CD14-positive monocyte (primary cell): ENCODE measurements at regions not wholly inside any gene's neighbourhood (a gene's known extent, or its start where the extent isn't known, plus 50 kb on each side); places are given as distances from the start of the nearest gene placed in this dataset.

Experiments
- DNase-seq, 3 donors: peaks; one replicate each; pipeline ENCODE4 v3.0.0-alpha.2; 2011 to 2022
- H2AFZ ChIP-seq: 2 replicates; pipeline ENCODE4 v1.6.0; 2012; ENCODE audit warnings: mild to moderate bottlenecking, low read depth, low read length, inconsistent platforms; ENCODE audit not compliant: insufficient read depth, poor library complexity, severe bottlenecking
- H3K27ac ChIP-seq, 2 donors: 1 replicate in 1 of 2; 2 replicates in 1 of 2; pipeline ENCODE4 v1.5.1; 2012 to 2013; ENCODE audit warnings: low read length in 2 of 2, control low read depth in 1 of 2, inconsistent platforms in 1 of 2, low read depth in 1 of 2, mild to moderate bottlenecking in 1 of 2
- H3K27me3 ChIP-seq, 2 donors: one replicate each; pipeline versions ENCODE4 v1.6.0 to v1.6.1; 2011 to 2013; ENCODE audit warnings: low read length in 2 of 2; ENCODE audit not compliant: control insufficient read depth in 2 of 2, insufficient read depth in 2 of 2
- H3K36me3 ChIP-seq, 2 donors: replicated peaks in 1 of 2; 1 replicate in 1 of 2; 2 replicates in 1 of 2; pipeline versions ENCODE4 v1.5.1 to v1.6.1; 2012 to 2013; ENCODE audit warnings: low read length in 2 of 2, control low read depth in 1 of 2, inconsistent platforms in 1 of 2, mild to moderate bottlenecking in 1 of 2; ENCODE audit not compliant: insufficient read depth in 2 of 2, control insufficient read depth in 1 of 2
- H3K4me1 ChIP-seq, 2 donors: 1 replicate in 1 of 2; 2 replicates in 1 of 2; pipeline versions ENCODE4 v1.5.1 to v1.6.1; 2012 to 2013; ENCODE audit warnings: low read length in 2 of 2, control low read depth in 1 of 2, inconsistent platforms in 1 of 2, mild to moderate bottlenecking in 1 of 2, moderate library complexity in 1 of 2; ENCODE audit not compliant: insufficient read depth in 2 of 2, control insufficient read depth in 1 of 2
- H3K4me2 ChIP-seq: replicated peaks from 2 replicates; pipeline ENCODE3; 2012; ENCODE audit warnings: low read length, moderate library complexity, mild to moderate bottlenecking; ENCODE audit not compliant: poor library complexity, severe bottlenecking; ENCODE audit errors: extremely low read depth
- H3K4me3 ChIP-seq, 3 experiments: fragments of 200-600 bp in 1 of 3; sonication (generic) in 1 of 3; replicated peaks in 1 of 3; 1 replicate in 2 of 3; 2 replicates in 1 of 3; pipeline ENCODE4 v1.5.1; 2011 to 2013; ENCODE audit warnings: low read length in 3 of 3, mild to moderate bottlenecking in 3 of 3, control low read depth in 2 of 3, low read depth in 2 of 3, inconsistent platforms in 1 of 3, moderate library complexity in 1 of 3
- H3K79me2 ChIP-seq: 2 replicates; pipeline ENCODE4 v1.6.0; 2012; ENCODE audit warnings: mild to moderate bottlenecking, control low read depth, inconsistent platforms, low read length, moderate library complexity; ENCODE audit not compliant: insufficient read depth
- H3K9ac ChIP-seq: 2 replicates; pipeline ENCODE4 v1.6.0; 2017; ENCODE audit warnings: low read length, mild to moderate bottlenecking; ENCODE audit not compliant: insufficient read depth, poor library complexity, severe bottlenecking
- H3K9me3 ChIP-seq, 2 donors: replicated peaks in 1 of 2; 1 replicate in 1 of 2; 2 replicates in 1 of 2; pipeline versions ENCODE4 v1.5.1 to v1.6.1; 2012 to 2013; ENCODE audit warnings: low read length in 2 of 2, control low read depth in 1 of 2; ENCODE audit not compliant: control insufficient read depth in 1 of 2, insufficient read depth in 1 of 2
- H4K20me1 ChIP-seq: 2 replicates; pipeline ENCODE4 v1.6.0; 2012; ENCODE audit warnings: mild to moderate bottlenecking, low read length, control low read depth, moderate library complexity; ENCODE audit not compliant: insufficient read depth
- H3K27ac Mint-ChIP-seq, 7 donors: one replicate each; pipeline ENCODE4 v1.8.0; 2020; ENCODE audit warnings: mild to moderate bottlenecking in 7 of 7, mixed read lengths in 7 of 7, moderate library complexity in 6 of 7, inconsistent platforms in 2 of 7
- H3K27me3 Mint-ChIP-seq, 3 donors: one replicate each; pipeline ENCODE4 v1.8.0; 2021 to 2022; ENCODE audit warnings: low read depth in 3 of 3, mild to moderate bottlenecking in 3 of 3, mixed read lengths in 3 of 3, moderate library complexity in 3 of 3, inconsistent platforms in 1 of 3
- H3K36me3 Mint-ChIP-seq, 2 donors: one replicate each; pipeline ENCODE4 v1.8.0; 2020; ENCODE audit warnings: mixed read lengths in 2 of 2, inconsistent platforms in 1 of 2, mild to moderate bottlenecking in 1 of 2
- H3K4me1 Mint-ChIP-seq: one replicate; pipeline ENCODE4 v1.8.0; 2020; ENCODE audit warnings: mild to moderate bottlenecking, mixed read lengths
- H3K4me3 Mint-ChIP-seq, 2 donors: one replicate each; pipeline ENCODE4 v1.8.0; 2020; ENCODE audit warnings: mild to moderate bottlenecking in 2 of 2, mixed read lengths in 2 of 2, moderate library complexity in 1 of 2
- H3K9me3 Mint-ChIP-seq, 7 donors: one replicate each; pipeline ENCODE4 v1.8.0; 2020 to 2022; ENCODE audit warnings: mixed read lengths in 7 of 7, mild to moderate bottlenecking in 6 of 7, moderate library complexity in 6 of 7, inconsistent platforms in 2 of 7
- WGBS: methylation state at CpG from one replicate; pipeline ENCODE4 v1.1.5; 2013; ENCODE audit warnings: missing lambda C conversion rate; ENCODE audit not compliant: insufficient coverage; 5-methylcytosine and 5-hydroxymethylcytosine counted together
- intact Hi-C, 2 donors: fragments of 100-400 bp; cut with micrococcal nuclease; formaldehyde crosslinking; loops; one replicate each; pipeline versions ENCODE4 v1.15.0 to v1.15.1; 2023
- TF ChIP-seq, protein P1 (sequence below): fragments of 200-600 bp; IDR thresholded peaks from one replicate; pipeline ENCODE4 v1.8.0; 2022; ENCODE audit warnings: antibody characterized with exemption, mild to moderate bottlenecking

GRCh38 chr13:70424428-70424827 is 316.2 kb upstream of the KLHL1 start:
- peaks cover 0 to 4% (median 0%) of the 10 kb centered on the region in 7 donors for H3K9me3 Mint-ChIP-seq
- intact Hi-C loops = no loop called here
- H4K20me1 ChIP-seq = no peaks in the 10 kb centered on the region
- no peak overlapping the region for H2AFZ ChIP-seq
- no peaks in the 10 kb centered on the region for H3K27me3 ChIP-seq
- no peaks in the 10 kb centered on the region for H3K4me1 ChIP-seq
- no peak overlapping the region for H3K27ac ChIP-seq
- H3K79me2 ChIP-seq = no peaks in the 10 kb centered on the region
- TF ChIP-seq, protein P1, sequence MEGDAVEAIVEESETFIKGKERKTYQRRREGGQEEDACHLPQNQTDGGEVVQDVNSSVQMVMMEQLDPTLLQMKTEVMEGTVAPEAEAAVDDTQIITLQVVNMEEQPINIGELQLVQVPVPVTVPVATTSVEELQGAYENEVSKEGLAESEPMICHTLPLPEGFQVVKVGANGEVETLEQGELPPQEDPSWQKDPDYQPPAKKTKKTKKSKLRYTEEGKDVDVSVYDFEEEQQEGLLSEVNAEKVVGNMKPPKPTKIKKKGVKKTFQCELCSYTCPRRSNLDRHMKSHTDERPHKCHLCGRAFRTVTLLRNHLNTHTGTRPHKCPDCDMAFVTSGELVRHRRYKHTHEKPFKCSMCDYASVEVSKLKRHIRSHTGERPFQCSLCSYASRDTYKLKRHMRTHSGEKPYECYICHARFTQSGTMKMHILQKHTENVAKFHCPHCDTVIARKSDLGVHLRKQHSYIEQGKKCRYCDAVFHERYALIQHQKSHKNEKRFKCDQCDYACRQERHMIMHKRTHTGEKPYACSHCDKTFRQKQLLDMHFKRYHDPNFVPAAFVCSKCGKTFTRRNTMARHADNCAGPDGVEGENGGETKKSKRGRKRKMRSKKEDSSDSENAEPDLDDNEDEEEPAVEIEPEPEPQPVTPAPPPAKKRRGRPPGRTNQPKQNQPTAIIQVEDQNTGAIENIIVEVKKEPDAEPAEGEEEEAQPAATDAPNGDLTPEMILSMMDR = no peak
- WGBS = 92% methylated on average over 3 of the region's 7 CpGs
- no peaks in the 10 kb centered on the region for H3K27me3 Mint-ChIP-seq
- no peak overlapping the region for H3K4me2 ChIP-seq
- H3K4me3 Mint-ChIP-seq = no peak overlapping the region
- no peak overlapping the region for H3K27ac Mint-ChIP-seq
- no peaks in the 10 kb centered on the region for H3K36me3 ChIP-seq
- H3K4me1 Mint-ChIP-seq = no peaks in the 10 kb centered on the region
- H3K9ac ChIP-seq = no peak overlapping the region
- H3K36me3 Mint-ChIP-seq = no peaks in the 10 kb centered on the region
- H3K9me3 ChIP-seq = peaks cover 0 to 4% of the 10 kb centered on the region in 2 donors
- DNase-seq = no peak
- no peak overlapping the region for H3K4me3 ChIP-seq

DNA sequence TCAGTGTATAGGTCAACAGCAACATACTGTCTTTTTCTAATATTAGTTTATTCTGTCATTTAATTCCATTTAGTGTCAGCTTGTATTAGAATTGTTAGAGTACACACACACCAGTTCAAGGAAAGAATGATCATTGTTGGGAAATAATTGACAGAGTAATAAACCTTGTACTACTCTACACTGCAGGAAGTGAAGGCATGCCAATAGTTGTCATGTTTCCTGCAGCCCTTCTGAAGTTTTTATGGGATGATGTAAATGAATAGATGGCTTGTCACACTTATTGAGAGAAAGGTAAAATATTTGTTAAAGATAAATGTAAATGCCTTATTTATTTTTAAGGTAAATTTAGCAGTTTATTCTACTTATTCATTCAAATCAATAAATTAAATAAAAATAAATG is 306.9 kb upstream of the KLHL1 start:
- peaks cover 8 to 9% of the 10 kb centered on the region in 2 donors for H3K9me3 ChIP-seq
- H3K27me3 Mint-ChIP-seq = peaks cover 0 to 2% (median 0%) of the 10 kb centered on the region in 3 donors
- no peaks in the 10 kb centered on the region for H4K20me1 ChIP-seq
- DNase-seq = no peak
- H3K79me2 ChIP-seq = no peaks in the 10 kb centered on the region
- no peak overlapping the region for H3K4me3 Mint-ChIP-seq
- no peaks in the 10 kb centered on the region for H3K27me3 ChIP-seq
- H3K27ac Mint-ChIP-seq = no peak overlapping the region
- H3K9me3 Mint-ChIP-seq = peaks cover 0 to 11% (median 3%) of the 10 kb centered on the region in 7 donors
- H3K4me1 ChIP-seq = no peaks in the 10 kb centered on the region
- no peaks in the 10 kb centered on the region for H3K4me1 Mint-ChIP-seq
- H3K27ac ChIP-seq = no peak overlapping the region
- no peaks in the 10 kb centered on the region for H3K36me3 ChIP-seq
- H3K4me2 ChIP-seq = no peak overlapping the region
- H3K9ac ChIP-seq = no peak overlapping the region
- TF ChIP-seq, protein P1 = no peak
- no peak overlapping the region for H3K4me3 ChIP-seq
- H2AFZ ChIP-seq = no peak overlapping the region
- intact Hi-C loops = no loop called here
- no peaks in the 10 kb centered on the region for H3K36me3 Mint-ChIP-seq
